HG03060 (cell line): ENCODE measurements at regions not wholly inside any gene's neighbourhood (a gene's known extent, or its start where the extent isn't known, plus 50 kb on each side); places are given as distances from the start of the nearest gene placed in this dataset.

Experiments
- ATAC-seq: cut with Tn5 transposase; IDR thresholded peaks from one replicate; pipeline ENCODE4 v1.9.1; 2021; ENCODE audit warnings: low read depth, moderate number of reproducible peaks; ENCODE audit not compliant: unreplicated experiment

DNA sequence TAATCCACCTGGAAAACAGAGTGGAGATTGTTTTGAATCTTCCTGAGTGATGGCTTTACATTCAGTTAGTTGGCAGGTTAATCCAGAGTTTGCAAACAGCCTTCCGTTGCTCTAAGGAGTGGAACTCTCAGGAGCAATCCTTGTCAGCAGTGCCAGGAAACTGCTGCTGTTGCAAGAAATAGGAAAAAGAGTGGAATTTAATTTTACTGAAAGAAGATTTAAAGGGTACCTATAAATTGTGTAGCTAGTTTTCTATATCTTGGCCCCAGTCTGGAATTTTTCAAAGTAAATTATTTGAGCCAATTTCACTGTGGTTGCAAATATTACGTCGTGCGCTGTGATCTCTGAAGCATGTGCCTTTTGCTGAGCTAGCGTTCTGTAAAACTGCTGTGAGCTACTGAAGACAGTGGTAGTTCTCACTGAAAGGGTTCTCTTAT is 55.5 kb upstream of the SLC5A12 start:
- ATAC-seq, result no peak

DNA sequence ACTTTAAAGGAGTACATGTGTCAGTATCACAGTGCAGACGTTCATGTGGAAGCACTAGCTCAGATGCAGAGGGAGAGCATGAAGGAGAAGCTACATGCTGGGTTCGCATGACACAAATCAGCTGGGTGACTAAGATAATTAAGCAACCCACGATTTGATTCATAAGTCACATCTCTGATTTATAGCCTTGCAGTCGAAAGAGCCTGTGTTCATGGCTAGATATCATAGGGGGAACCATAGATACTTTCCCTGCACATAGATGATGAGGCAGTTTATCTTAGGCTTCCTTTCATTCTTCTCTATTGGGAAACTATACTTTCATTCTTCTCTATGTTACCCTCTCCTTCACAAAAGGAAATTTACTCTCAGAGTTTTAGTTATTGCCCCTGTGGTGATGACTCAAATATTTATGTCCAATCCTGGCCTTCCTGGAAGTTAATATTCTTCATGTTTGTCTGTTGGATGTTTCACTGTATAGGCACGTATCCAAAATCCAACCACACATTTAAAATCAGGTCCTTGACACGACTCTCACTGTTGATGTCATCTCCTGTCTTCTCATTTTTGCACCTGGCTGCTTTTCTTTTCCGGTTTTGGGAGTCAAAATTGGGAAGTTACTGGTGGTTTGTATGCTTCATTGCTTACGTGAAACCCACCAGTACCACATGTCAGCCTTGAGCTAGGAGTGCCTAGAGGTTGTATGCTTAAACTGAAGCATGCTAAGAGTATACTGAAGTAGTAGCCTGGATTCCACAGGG is 56.3 kb upstream of the SLC5A12 start:
- no peak for ATAC-seq

DNA sequence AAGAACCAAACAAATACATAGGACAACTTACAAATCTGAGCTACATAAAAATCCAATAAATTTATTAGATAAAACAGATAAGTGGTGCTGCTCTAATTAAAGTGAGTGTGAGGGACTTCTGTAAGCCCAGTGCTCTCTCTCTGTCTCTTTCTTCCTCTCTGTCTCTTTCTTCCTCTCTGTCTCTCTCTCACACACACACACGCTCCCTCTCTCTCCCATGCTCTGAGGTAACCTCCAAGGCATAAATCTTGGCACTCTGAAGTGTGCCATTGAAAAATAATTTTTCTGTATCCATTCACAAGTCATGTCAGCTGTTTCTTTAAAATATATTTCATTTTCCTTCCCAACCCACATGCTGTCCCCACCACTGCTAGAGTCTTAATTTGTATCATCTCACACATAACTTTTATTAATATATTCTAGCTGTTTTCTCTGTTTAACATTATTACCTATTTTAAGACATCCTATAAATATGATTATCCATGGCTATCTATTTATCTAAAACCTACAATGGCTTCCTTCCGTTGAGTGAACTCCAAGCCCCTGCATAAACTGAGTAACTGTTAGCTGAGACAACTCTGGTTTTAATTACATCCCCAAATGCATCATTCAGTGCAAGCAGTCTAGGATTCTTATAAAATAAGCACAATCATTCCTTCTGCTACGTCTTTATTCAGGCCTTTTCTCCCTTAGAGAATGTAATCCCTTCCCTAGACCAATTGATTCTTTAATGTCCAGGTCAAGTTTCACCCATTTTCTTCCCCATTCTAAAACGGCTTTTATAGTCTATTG is 57.4 kb upstream of the SLC5A12 start:
- no peak for ATAC-seq

DNA sequence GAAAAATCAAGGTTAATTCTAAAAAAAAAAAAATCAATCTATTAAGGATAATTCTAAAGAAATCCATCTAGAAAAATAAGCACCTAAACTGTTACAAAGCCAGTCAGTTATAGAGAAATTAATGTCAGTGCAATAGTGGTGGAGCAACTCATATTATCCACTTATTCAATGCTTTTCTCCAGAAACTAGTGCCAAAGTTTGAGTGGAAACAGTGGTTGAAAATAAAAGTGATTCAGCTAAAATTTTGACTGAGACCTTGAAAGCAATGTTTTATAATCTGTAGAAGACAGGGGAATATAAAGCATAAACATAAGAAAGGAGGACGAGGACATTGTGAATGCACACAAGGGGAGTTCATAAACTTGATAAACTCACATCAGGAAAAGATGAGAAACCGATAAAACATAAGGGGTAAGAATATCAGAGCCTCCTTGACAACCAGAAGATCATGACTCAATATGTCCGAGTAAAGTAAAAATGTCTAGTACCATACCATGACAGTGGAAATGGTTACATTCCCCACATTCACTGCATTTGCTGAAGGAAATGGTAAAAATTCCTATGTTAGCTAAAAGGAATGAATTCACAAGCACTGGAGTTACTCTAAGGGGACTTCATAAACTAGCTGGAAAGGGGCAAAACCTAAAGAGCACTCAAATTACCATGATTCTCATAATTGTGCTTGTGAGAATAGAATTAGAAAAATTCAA is 58.7 kb upstream of the SLC5A12 start:
- no peak for ATAC-seq

DNA sequence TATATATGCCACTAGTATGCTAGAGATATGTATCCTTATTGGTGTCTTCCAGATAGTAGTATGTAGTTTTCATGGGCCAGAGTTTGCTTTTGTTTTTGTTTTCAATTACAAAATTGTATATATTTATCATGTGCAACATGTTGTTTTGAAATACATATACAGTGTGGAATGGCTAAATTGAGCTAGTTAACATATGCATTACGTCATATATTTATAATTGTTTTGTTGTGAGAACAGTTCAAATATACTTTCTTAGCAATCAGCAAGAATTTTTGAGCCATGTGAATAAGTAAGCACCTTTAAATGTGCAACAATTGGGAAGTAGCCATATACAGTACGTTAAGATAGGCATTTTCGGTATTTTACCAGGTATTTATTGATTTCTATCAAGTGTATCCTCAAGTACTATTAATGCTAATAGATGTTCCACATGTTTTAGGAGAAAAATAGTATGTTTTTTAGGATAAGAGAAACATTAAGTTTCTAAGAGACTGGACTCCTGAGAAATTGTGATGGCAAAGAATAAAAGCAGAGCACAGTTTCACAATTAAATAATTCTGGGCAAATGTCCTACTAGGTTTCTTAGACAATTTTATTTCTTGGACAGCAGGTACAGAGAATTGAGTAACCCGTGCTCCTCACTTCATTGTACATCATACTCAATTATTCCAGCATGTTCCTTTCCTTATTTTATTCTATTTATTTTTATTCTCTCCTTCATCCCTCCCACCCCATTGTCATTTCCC is 60.5 kb upstream of the SLC5A12 start:
- no peak for ATAC-seq

DNA sequence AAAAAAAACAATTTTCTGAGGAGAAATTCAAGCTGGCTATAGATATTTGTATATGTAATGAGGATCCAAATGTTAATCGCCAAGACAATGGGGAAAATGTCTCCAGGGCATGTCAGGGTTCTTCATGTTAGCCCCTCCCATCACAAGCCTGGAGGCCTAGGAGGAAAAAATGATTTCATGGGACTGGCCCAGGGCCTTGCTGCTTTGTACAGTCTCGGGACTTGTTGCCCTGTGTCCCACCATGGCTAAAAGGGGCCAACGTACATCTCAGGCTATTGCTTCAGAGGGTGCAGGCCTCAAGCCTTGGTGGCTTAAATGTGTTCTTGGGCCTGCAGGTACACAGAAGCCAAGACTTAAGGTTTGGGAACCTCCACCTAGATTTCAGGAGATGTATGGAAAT is 62.1 kb upstream of the SLC5A12 start:
- no peak for ATAC-seq

DNA sequence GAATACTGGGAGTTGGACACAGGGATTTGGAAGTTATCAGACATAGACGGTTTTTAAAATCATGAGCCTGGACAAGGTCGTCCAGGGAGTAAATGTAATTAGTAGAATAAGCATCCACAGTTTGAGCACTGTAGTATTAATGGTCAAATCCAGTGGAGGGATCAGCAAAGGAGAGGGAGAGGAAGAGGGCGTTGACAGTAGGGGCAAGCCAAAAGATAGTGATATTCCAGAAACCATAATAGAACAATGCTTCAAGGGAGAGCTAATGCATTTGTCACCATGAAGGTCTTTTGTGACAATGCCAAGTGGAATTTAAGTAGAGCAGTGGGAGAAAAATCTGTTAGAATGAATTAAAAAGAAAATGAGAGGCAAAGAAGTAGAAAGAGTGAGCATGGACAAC is 68.9 kb upstream of the SLC5A12 start:
- no peak for ATAC-seq

DNA sequence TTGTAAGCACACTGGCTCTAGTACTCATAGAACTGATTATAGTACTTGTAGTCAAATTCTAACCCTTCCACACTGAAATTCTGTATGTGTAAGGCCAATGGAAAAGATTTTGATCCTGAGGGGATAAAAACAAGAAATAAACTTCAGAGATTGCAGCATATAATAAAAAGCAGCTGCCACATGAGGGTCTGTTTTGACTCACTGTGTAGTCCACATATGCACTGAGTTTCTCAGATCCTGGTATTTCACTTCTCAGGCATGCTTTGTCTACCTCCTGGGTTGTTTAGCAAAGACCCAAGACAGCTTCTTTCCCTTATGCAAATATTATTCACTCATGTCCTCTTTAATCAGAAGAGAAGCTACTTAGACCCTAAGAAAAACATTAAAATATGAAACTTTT is 71.1 kb upstream of the SLC5A12 start:
- no peak for ATAC-seq

DNA sequence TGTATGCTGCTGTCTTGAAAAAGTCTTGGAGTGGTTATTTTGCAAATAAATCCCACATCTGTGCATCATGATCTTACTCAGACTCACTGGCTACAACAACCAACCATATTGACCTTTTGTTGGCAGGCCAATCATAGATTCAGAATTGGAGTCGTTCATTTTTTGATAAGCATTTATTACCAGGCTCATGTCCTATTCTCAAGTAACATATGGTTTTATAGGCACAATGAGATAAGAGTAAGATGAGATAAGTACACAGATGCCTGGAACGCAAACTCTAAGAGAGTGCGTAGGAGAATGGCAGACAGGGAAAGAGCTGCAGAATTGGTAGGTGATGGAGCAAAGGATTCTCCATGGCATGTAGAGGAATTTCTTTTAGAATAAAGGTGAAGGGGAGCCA is 71.6 kb upstream of the SLC5A12 start:
- no peak for ATAC-seq

DNA sequence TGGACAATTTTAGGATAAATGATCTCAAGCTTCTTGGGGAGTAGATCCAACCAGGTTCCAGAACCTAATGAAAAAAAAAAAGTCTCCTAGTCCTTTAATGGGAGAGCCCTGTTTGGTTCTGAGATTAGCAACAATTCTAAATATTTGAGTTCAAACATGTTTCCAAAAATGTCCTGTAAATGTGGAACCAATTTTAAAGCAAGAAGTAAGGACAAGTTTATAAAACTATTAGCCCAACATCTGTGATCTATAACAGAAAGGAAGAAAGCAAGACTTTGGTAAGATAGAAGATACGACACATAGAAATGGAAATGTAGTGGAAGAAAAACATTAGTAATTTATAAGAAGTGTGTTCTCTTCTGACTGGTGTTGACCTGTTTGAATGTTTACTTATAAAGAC is 79.7 kb upstream of the SLC5A12 start:
- ATAC-seq, result no peak

DNA sequence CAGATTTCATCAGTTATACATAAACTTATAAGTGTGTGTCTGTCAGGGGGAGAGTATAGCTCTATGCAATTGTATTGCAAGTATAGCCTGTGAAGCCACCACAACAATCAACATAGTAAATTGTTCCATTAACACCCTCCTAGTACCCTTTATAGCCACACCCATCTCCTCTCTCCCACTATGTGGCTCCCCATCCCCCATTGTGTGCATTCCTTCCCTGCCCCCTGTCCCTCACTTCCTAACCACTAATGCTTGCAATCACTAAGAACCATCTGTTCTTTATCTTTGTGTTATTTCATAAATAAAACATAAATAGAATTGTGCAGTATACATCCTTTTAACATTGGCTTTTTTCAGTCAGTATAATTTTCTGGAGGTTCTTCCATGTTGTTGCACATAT is 83.1 kb upstream of the SLC5A12 start:
- no peak for ATAC-seq

DNA sequence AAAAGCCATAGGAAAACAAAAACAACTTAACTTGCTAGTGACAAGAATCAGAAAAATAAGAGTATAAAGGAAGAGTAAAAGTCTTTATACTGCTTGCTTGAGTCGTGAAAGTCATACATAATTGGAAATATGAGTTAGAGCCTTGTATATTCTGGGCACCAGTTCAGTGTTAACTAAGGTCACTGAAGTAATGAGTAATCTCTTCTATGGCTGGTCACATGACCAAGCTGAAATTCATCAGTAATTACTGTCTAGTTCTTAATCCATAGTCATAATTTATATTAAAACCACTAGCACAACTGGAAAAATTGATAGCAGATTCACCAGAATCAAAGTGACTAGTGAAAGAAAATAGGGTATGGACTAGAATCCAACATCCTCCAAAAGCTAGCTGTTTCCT is 84.4 kb upstream of the SLC5A12 start:
- ATAC-seq, result no peak

DNA sequence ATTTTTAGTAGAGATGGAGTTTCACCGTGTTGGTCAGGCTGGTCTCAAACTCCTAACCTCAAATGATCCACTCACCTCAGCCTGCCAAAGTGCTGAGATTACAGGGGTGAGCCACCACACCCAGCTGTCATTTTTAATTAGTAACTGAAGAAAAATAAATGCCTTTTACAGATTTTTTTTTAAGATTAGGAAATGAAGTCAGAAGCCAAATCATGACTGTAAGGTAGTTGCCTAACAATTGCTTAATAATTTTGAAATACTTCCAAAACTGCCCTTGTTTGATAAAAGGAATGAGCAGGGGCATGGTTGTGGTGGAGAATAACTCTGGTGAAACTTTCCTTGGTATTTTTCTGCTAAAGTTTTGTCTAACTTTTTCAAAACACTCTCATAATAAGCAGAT is 98.9 kb upstream of the SLC5A12 start:
- ATAC-seq, result no peak

DNA sequence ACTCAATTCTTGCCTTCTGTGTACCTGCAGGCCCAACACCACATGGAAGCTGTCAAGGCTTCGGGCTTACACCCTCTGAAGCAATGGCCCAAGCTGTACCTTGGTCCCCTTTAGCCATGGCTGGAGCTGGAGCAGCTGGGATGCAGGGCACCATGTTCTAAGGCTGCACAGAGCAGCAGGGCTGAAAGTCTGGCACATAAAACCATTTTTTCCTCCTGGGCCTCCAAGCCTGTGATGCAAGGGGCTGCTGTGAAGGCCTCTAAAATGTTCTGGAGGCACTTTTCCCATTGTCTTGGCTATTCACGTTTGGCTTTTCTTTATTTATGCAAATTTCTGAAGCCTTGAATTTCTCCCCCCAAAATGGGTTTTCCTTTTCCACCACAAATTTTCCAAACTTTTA is 102.1 kb upstream of the SLC5A12 start:
- ATAC-seq, result no peak

DNA sequence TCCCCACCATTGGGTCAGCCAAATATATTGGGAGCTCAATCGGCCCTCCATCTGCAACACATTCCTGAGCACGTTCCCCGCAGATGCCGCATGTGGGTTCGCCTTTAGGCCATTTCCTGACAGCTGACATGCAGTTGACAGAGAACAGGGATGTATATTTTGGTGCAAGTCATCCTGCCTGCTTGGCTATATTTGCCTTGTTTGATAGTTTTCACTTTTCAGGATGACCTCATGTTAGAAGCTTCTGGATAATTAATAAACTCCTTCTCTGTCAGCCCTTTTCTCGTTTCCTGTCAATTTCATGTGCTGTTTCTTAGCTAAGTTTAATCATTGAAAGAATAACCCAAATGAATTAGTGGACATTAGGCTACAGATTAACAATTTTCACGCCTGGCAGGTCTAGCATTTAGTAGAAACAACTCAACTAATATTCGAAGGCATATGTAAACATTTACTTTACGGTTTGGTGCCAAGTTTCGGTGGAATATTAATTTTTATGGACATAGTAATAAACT is 105.8 kb upstream of the SLC5A12 start:
- no peak for ATAC-seq

DNA sequence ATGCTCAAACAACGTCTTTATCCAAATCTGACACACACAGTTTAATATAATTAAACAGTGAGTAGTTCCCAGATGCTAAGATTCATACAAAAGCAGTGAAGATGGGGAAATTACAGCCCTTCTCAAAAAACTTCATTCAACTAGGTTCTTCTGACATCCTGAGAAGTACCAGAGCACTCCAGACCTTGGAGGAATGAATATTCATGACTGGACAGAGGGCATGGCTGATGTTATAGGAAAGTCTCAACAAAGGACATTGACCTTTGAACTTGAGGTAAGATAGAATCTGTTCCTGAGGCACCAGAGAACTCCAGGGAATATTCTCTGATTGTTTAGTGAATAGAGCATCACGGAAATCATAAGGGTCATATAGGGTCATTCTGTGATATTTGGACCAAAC is 106.4 kb upstream of the SLC5A12 start:
- ATAC-seq, result no peak

DNA sequence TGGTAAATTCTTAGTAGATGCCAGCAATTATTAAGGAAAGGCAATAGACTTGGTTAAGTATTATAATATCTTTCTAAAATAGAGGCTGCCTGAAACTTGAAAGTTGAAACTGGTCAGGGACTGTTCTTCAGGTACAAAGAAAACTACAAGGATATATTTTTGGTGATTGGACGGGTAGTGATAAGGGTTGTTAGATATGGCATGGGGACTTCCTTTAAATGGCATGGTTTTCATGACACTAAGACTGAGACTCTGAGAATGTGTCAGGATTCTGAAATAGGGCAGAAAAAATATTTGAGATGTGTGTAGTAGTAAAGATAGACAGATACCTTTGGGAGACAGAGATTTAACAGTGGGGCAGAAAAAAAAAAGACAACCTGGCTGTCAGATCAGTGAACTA is 108.4 kb upstream of the SLC5A12 start:
- ATAC-seq, result no peak

DNA sequence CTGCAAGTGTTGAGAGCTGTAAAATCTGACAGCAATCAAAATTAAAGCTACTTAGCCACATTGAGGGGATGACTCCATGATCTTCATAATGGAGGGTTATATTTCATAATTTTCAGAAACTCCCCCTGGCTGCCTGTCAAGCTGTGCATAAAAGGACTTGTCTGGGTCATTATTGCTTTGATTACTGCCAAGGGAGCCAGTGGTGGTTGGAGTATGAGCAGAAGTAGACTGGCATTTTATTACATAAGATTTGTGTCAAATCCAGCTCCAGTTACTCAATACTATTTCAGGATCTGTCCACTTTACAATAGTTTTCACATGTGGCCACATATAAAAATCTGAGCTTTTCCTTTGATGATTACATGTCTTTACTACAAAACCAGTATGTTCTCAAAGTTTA is 108.9 kb upstream of the SLC5A12 start:
- ATAC-seq, result no peak

DNA sequence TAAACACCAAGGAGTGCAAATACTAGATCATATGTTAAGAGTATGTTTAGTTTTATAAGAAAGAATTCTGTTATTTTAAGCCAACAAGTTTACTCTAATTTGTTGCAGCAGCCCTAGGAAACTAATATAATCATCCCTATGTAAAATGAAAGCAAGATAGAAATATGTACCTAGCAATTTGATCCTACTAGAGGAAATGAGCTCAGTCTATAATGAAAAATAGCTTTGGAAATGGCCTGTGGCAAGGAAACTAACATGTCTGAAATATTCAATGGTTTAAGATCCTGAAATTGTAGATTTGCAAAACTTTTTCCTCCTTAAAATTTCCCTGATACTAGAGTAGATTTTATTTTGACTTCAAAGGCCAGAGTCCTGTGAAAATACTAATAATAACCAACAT is 112.7 kb upstream of the SLC5A12 start:
- no peak for ATAC-seq

DNA sequence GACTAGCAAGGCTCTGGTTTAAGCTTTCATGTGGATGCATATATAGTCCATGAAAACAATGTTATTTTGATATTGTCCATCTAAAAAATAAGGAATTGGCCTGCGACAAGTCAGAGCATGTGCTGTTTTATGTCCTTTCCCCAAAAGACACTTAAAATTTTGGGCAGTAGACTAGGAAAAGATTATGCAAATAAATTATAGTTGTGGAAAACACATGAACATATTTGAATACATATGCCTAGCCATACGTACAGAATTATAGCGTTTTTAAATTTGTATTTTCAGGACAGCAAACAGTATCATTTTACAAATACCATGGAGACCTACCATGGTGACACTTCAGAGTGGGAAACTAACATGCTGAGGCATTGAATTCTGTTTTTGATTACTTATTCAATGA is 113.8 kb upstream of the SLC5A12 start:
- no peak for ATAC-seq

DNA sequence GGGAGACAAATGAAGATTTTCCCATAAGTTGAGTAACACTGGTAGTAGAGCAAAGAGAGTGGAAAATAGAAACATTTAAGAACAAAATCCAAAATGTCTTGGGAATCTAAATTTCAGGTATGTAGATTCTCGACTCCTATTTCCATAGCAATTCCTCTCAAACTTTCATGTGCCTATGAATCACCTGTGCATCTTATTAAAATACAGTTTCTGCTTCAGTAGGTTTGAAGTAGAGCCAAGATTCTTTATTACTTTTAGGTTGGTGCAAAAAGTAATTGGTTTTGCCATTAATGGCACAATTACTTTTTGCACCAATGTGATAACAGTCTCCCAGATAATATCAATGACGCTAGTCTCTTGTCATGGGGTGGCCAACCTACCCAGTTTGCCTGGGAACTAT is 115.3 kb upstream of the SLC5A12 start:
- ATAC-seq, result no peak
